HUES64 (cell line): ENCODE measurements at regions not wholly inside any gene's neighbourhood (a gene's known extent, or its start where the extent isn't known, plus 50 kb on each side); places are given as distances from the start of the nearest gene placed in this dataset.
A peak's percentile ranks its signal among the peaks of the same experiment; 100 is the strongest.

Source experiments
- H3K27ac ChIP-seq: 2 replicates; pipeline ENCODE4 v1.7.0; 2013; ENCODE audit warnings: low read depth, low read length, inconsistent platforms
- H3K27me3 ChIP-seq: 2 replicates; pipeline ENCODE4 v1.6.1; 2013; ENCODE audit warnings: mild to moderate bottlenecking, low read length; ENCODE audit not compliant: insufficient read depth
- H3K36me3 ChIP-seq: 2 replicates; pipeline ENCODE4 v1.6.1; 2013; ENCODE audit warnings: mild to moderate bottlenecking, low read length; ENCODE audit not compliant: insufficient read depth
- H3K4me1 ChIP-seq: 2 replicates; pipeline ENCODE4 v1.6.1; 2013; ENCODE audit warnings: mild to moderate bottlenecking, low read length, moderate library complexity; ENCODE audit not compliant: insufficient read depth
- H3K4me3 ChIP-seq: 2 replicates; pipeline ENCODE4 v1.5.1; 2013; ENCODE audit warnings: mild to moderate bottlenecking, low read length, moderate library complexity
- H3K9ac ChIP-seq: 2 replicates; pipeline ENCODE4 v1.6.1; 2013; ENCODE audit warnings: mild to moderate bottlenecking, low read depth, low read length
- H3K9me3 ChIP-seq: 2 replicates; pipeline ENCODE4 v1.6.1; 2013; ENCODE audit warnings: low read depth, low read length; ENCODE audit not compliant: insufficient read depth
- WGBS: fragments of 150-250, 120-280 bp; methylation state at CpG from one replicate; pipeline ENCODE4 v1.1.7; 2013; ENCODE audit warnings: missing lambda C conversion rate; 5-methylcytosine and 5-hydroxymethylcytosine counted together

DNA sequence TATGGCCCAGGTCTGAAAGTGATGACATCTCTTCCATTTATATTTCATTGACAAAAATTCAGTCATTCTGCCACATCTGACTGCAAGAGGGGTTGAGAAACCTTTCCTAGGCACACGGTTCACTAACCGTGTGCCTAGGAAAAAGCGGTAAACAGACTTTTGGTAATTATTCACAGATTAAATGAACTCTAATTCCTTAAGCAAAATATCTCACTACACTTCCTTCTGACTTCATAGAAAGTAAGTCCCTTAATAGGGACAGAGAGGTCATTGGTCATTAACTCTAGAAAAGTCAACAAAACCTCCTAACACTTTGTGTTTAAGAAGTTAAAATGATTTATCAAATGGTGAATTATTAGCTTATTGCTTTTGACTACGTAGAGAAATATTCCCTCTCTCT is 205.1 kb downstream of the PDHA2 start:
- WGBS = 96% methylated on average over 3 of the region's 4 CpGs
- Histone ChIP-seq H3K4me1 (no peaks in the 10 kb centered on the region), H3K4me3 (no peak overlapping the region)

DNA sequence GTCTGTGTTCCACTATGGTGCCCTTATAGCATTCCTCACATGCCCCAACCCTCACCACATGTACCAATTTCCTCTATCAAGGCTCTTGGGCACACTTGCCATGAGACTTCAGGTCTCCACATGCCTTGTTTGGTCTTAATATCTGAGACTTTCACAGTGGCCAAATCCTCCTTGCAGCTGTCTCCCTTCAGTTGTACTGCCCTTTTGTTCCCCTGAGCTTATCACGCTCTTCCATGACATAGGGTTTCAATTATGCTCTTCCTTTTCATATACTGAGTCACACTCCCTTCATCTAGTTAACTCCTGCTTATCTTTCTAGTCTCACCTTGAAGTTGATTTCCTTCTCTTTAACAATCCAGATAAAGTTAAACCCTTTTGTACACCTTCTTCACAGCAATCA is 212.9 kb downstream of the PDHA2 start:
- 91% methylated on average over 1 of the region's 1 CpG for WGBS
- H3K27me3 ChIP-seq = no peaks in the 10 kb centered on the region
- no peaks in the 10 kb centered on the region for H3K36me3 ChIP-seq

More for the DNA sequence above, 205.1 kb downstream of the PDHA2 start:
- no peaks in the 10 kb centered on the region for H3K9me3 ChIP-seq
- H3K27ac ChIP-seq = no peak overlapping the region
- no peaks in the 10 kb centered on the region for H3K36me3 ChIP-seq
- no peak overlapping the region for H3K9ac ChIP-seq
- H3K27me3 ChIP-seq = no peaks in the 10 kb centered on the region

DNA sequence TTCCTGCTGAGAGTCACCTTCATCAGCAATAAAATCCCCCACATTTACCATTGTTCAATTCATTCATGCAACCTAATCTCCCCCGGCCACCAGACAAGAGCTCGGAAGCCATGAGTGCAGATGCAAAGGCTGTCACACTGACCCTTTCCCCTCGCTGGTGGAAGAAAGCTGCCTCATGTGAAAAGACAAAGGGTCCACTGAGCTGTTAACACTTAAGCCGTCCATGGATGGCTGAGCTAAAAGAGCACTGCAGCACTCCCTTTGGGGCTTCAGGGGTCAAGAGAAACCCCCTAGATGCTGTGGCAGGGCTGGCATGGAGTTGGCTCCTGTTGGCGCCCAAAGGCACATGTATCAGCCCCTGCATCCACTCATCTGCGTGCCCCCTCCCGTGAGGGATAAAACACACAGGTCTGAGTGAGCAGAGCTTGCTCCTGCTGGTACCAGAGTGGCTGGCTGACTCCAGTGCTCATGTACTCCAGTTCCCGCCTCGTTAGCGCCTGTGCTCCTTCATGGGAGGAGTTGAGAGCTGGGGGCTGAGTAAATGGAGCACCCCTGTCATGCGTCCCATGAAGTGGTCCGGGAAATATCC is 216.5 kb downstream of the PDHA2 start:
- H3K36me3 ChIP-seq = no peaks in the 10 kb centered on the region
- H3K27me3 ChIP-seq = no peaks in the 10 kb centered on the region
- no peak overlapping the region for H3K4me3 ChIP-seq
- 93% methylated on average over 12 of the region's 12 CpGs for WGBS
- H3K27ac ChIP-seq = no peak overlapping the region
- H3K9me3 ChIP-seq = no peaks in the 10 kb centered on the region
- no peaks in the 10 kb centered on the region for H3K4me1 ChIP-seq
- H3K9ac ChIP-seq = no peak overlapping the region

More for the DNA sequence above, 212.9 kb downstream of the PDHA2 start:
- Histone ChIP-seq H3K4me3 (no peak overlapping the region), H3K4me1 (no peaks in the 10 kb centered on the region), H3K9me3 (no peaks in the 10 kb centered on the region), H3K9ac (no peak overlapping the region), H3K27ac (no peak overlapping the region)

DNA sequence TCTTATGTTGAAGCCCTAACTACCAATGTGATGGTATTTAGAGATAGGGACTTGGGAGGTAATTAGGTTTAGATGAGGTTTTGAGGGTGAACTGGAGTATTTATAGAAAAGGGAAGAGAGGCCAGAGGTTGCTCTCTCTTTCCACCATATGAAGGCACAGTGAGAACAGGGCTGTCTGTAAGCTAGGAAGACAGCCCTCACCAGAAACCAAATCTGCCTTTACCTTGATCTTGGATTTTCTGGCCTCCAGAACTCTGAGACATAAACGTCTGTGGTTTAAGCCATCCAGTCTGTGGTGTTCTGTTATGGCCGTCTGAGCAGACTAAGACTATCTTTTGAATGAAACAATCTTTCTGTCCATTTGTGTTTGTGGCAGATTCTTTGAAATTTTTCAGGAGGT is 223.7 kb downstream of the PDHA2 start:
- H3K9me3 ChIP-seq = no peaks in the 10 kb centered on the region
- WGBS = 96% methylated on average over 2 of the region's 2 CpGs
- no peaks in the 10 kb centered on the region for H3K36me3 ChIP-seq
- H3K4me1 ChIP-seq = no peaks in the 10 kb centered on the region
- no peak overlapping the region for H3K9ac ChIP-seq
- H3K4me3 ChIP-seq = no peak overlapping the region
- H3K27me3 ChIP-seq = no peaks in the 10 kb centered on the region
- H3K27ac ChIP-seq = no peak overlapping the region

DNA sequence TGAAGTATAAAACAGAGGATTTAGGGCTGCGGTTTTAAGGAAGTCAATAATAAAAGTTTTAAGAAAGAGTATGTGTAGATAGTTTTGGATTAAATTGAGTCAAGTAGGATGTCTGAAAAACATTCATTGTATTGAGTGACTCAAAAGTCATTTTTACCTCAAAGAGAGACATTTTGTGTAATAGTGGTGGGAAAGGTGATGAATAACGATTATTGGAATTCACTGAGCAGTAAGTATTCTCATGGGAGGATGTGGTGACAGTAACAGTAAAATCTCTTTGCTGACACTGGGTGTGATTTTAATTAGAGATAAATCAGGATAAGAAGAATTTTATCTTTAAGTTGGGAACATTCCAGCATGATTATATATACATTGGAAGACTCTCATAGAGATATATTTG is 233.6 kb downstream of the PDHA2 start:
- 95% methylated on average over 2 of the region's 2 CpGs for WGBS

DNA sequence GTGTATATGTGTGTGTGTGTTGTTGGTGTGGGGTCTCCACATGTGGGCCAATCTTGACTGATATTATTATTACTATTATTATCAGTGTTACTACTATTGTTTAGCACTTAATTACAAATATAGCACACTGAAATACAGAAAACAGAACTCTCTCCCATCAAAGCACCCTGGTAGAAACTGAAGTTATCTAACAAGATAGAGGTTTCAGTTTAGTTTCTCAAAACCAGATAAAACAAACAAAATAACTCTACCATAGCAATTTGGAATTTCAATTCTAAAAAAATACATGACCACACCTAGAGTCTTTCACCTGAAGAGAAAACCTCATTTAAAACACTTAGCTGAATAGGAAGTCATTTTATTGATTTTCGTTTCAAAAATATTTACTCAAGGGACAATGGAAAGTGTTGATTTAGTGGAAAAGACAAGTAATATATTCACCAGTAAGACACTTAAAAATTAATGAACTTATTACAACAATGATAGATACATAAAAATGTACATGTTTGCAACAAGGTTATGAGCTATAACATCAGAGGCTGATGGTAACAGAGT is 252.3 kb downstream of the PDHA2 start:
- H3K27ac ChIP-seq = no peak overlapping the region
- H3K36me3 ChIP-seq = no peaks in the 10 kb centered on the region
- H3K9ac ChIP-seq = no peak overlapping the region
- no peaks in the 10 kb centered on the region for H3K27me3 ChIP-seq
- peaks cover 7% of the 10 kb centered on the region for H3K4me1 ChIP-seq
- no peaks in the 10 kb centered on the region for H3K9me3 ChIP-seq
- no peak overlapping the region for H3K4me3 ChIP-seq
- no CpG with 5 or more reads among the region's 1 CpG for WGBS

More for the DNA sequence above, 233.6 kb downstream of the PDHA2 start:
- Histone ChIP-seq H3K9ac (no peak overlapping the region), H3K36me3 (no peaks in the 10 kb centered on the region), H3K4me3 (no peak overlapping the region), H3K9me3 (no peaks in the 10 kb centered on the region), H3K27ac (no peak overlapping the region), H3K4me1 (no peaks in the 10 kb centered on the region), H3K27me3 (no peaks in the 10 kb centered on the region)

DNA sequence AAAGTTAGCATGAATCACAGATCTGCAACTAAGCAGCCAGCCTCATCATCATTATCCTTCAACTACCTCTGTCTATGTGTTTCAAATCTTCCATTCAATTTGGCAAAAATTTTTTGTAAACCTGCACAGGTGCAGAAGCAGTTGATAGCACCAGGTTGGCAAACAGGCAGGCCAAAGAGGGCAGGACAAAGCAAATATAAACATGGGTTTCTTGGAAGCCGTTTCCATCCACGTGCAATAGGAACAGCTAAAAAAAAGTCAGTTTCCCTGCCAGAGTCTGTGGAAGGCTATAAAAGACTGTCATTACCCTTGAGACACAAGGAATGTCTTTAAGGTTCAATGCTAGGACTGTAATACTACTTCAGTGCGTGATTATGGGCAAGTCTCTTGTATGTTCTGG is 253.2 kb downstream of the PDHA2 start:
- H3K4me3 ChIP-seq = no peak overlapping the region
- WGBS = 93% methylated on average over 3 of the region's 3 CpGs
- no peaks in the 10 kb centered on the region for H3K9me3 ChIP-seq
- peaks cover 11% of the 10 kb centered on the region for H3K4me1 ChIP-seq
- no peak overlapping the region for H3K27ac ChIP-seq
- H3K9ac ChIP-seq = no peak overlapping the region
- H3K36me3 ChIP-seq = no peaks in the 10 kb centered on the region
- no peaks in the 10 kb centered on the region for H3K27me3 ChIP-seq

DNA sequence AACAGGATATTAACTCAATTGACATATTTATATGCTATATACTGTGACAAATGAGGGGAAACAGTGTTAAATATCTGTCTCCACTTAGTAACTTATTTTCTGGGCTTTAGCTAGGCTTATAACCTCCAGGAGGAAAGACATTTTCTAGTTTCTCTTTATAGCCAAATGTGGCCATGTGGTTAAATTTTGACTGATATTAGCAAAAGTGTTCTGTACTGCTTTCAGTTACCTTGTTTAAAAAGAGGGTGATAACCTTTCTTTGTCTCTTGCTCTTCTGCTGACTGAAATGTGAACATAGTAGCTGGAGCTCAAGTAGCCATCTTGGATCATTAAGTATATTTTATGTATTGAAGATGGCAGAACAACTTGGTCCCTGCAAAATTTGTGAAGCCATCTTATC is 253.7 kb downstream of the PDHA2 start:
- Histone ChIP-seq H3K9me3 (no peaks in the 10 kb centered on the region), H3K4me3 (no peak overlapping the region), H3K9ac (no peak overlapping the region), H3K27ac (no peak overlapping the region), H3K36me3 (no peaks in the 10 kb centered on the region), H3K4me1 (peaks cover 11% of the 10 kb centered on the region), H3K27me3 (no peaks in the 10 kb centered on the region)

DNA sequence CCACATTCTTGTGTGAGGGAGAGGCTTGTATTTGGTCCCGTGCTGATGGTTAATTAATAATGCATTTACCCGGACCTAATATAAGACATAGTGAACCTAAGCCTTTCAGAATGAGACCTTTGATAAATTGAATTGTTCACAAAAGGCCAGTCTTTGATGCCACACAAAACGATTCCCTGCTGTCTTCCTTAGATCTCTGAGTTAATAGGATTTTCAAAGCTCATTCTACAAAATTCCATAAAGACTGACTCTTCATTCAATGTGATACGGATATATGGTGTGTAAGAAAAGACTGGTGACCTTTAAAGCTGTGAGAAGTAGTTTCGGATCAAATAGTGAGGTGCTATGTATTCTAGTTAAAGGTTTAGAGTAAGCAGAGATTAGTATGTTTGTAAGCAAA is 254.3 kb downstream of the PDHA2 start:
- H3K27me3 ChIP-seq = no peaks in the 10 kb centered on the region

DNA sequence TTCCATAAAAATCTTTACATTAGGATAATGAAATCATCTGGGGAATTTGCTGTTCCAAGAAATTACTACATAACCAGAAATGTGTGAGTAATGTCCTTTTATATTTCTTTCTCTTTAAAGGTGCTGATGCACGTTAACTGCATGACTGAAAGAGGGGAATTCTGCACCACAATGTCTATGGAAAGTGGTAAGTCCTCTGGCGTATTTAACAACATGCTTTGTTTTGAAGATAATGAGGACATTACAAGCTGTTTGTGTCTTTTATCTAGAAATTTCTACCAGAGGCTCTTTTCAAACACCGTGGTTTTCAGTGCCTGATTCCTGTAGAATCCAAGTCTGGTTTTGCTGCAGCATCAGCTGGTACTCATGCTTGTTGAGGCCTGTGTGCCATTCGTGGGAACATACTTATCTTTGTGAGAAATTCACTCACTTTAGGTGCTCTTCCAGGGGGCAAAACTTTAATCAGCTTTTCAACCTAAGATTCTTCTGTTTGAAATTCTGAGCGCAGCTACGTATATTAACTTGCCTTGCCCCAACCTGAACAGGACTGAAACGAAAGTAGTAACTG is 257.2 kb downstream of the PDHA2 start:
- no peaks in the 10 kb centered on the region for H3K9me3 ChIP-seq
- H3K27ac ChIP-seq = peak overlapping the region; percentile 43; the same call in 1 of the 2 replicates
- no peak overlapping the region for H3K9ac ChIP-seq
- no peaks in the 10 kb centered on the region for H3K27me3 ChIP-seq
- H3K36me3 ChIP-seq = no peaks in the 10 kb centered on the region
- WGBS = 77% methylated on average over 7 of the region's 7 CpGs
- peaks cover 11% of the 10 kb centered on the region for H3K4me1 ChIP-seq
- no peak overlapping the region for H3K4me3 ChIP-seq

More for the DNA sequence above, 254.3 kb downstream of the PDHA2 start:
- 97% methylated on average over 5 of the region's 5 CpGs for WGBS
- H3K4me3 ChIP-seq = no peak overlapping the region
- no peak overlapping the region for H3K9ac ChIP-seq
- H3K36me3 ChIP-seq = no peaks in the 10 kb centered on the region
- peaks cover 11% of the 10 kb centered on the region for H3K4me1 ChIP-seq
- H3K27ac ChIP-seq = no peak overlapping the region
- no peaks in the 10 kb centered on the region for H3K9me3 ChIP-seq

DNA sequence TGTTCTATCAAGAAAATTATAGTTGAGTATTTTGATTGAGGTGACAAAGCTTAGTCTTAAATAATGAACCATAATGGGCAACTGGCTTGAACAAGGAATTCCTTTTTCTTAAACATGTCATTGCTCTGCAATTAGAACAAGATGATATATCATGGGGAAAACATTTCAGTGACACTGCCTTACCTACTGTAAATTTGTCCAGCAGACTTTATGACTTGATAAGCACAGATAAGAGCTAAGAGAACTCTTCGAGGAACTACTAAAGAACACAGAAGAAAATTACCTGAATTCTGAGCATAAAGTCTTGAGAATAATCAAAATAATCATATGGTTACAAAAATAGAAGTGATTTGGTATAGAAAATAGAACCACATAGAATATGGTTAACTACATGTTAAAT is 257.8 kb downstream of the PDHA2 start:
- no peak overlapping the region for H3K27ac ChIP-seq
- no peaks in the 10 kb centered on the region for H3K9me3 ChIP-seq
- H3K4me1 ChIP-seq = peaks cover 11% of the 10 kb centered on the region
- H3K36me3 ChIP-seq = no peaks in the 10 kb centered on the region
- no peaks in the 10 kb centered on the region for H3K27me3 ChIP-seq
- no peak overlapping the region for H3K4me3 ChIP-seq
- H3K9ac ChIP-seq = no peak overlapping the region
- 100% methylated on average over 1 of the region's 1 CpG for WGBS
